GM10248 (cell line): ENCODE measurements at regions not wholly inside any gene's neighbourhood (a gene's known extent, or its start where the extent isn't known, plus 50 kb on each side); places are given as distances from the start of the nearest gene placed in this dataset.
"Not testable (repeated sequence)": the region's sequence is repeated elsewhere in the genome, so short reads cannot be mapped to it uniquely, and the experiment has no call there.

ENCODE experiments used
- CTCF ChIA-PET: fragments of 300-600 bp; sonication (Branson Sonifier 250); formaldehyde crosslinking; extraction: SDS; loops from one replicate; lab custom pipeline; 2021; ENCODE audit warnings: antibody characterized with exemption; lab: Yijun Ruan, JAX
- POLR2A ChIA-PET: fragments of 350-650 bp; sonication (Branson Sonifier 250); formaldehyde crosslinking; extraction: SDS; loops from one replicate; lab custom pipeline; 2020; ENCODE audit warnings: antibody characterized with exemption; lab: Yijun Ruan, JAX
- DNase-seq: peaks from one replicate; pipeline ENCODE4 v3.0.0; 2012; ENCODE audit errors: extremely low spot score
- CTCF ChIP-seq: IDR thresholded peaks from 2 replicates; pipeline ENCODE4 v1.5.1; 2012; ENCODE audit warnings: mild to moderate bottlenecking, low read depth; ENCODE audit errors: extremely low read depth, missing control alignments, control extremely low read depth

- DNase-seq, result no peak
- no peak for TF ChIP-seq CTCF
- ChIA-PET CTCF (no interaction called here), POLR2A (no interaction called here)
These were observed 412.1 kb downstream of the KCNJ2 start for GRCh38 chr17:70581459-70581858.

GRCh38 chr17:70582777-70583176, 413.4 kb downstream of the KCNJ2 start:
- POLR2A ChIA-PET, result no interaction called here
- no peak for TF ChIP-seq CTCF
- no peak for DNase-seq
- CTCF ChIA-PET, result no interaction called here

- no peak for TF ChIP-seq CTCF
- POLR2A ChIA-PET, result no interaction called here
- CTCF ChIA-PET, result no interaction called here
- no peak for DNase-seq
These were observed 414.9 kb downstream of the KCNJ2 start for GRCh38 chr17:70584255-70584654.

GRCh38 chr17:70588003-70588402, 418.7 kb downstream of the KCNJ2 start:
- ChIA-PET CTCF (interaction anchor here (1.6 kb wide), 1 partner anchor 11 kb away, joined by 3 read pairs; no protein-coding TSS in a partner anchor), POLR2A (no interaction called here)
- TF ChIP-seq CTCF, result no peak
- no peak for DNase-seq

- DNase-seq, result no peak
- ChIA-PET POLR2A (no interaction called here), CTCF (no interaction called here)
- TF ChIP-seq CTCF, result no peak
These were observed 428.4 kb downstream of the KCNJ2 start for GRCh38 chr17:70597774-70598173.

GRCh38 chr17:70599198-70599597, 429.9 kb downstream of the KCNJ2 start:
- CTCF ChIA-PET, result interaction anchor here (1.3 kb wide), 1 partner anchor 14 kb away, joined by 3 read pairs; no protein-coding TSS in a partner anchor
- no peak for TF ChIP-seq CTCF
- POLR2A ChIA-PET, result no interaction called here
- no peak for DNase-seq

GRCh38 chr17:70599945-70600344, 430.6 kb downstream of the KCNJ2 start:
- POLR2A ChIA-PET, DNase-seq: not testable (repeated sequence)
- CTCF ChIA-PET, result interaction anchor here (1.0 to 1.3 kb wide), 2 partner anchors 11 to 13 kb away, joined by 3 read pairs; no protein-coding TSS in a partner anchor
